Loucy (cell line): ENCODE measurements at regions not wholly inside any gene's neighbourhood (a gene's known extent, or its start where the extent isn't known, plus 50 kb on each side); places are given as distances from the start of the nearest gene placed in this dataset.

Experiments
- H2AFZ ChIP-seq: fragments of 200-600 bp; sonication (generic); 2 replicates; pipeline ENCODE4 v1.6.0; 2016; ENCODE audit warnings: antibody characterized with exemption, mild to moderate bottlenecking, low read length, moderate library complexity
- H3F3A ChIP-seq: fragments of 200-600 bp; 2 replicates; pipeline ENCODE4 v1.6.0; 2016; ENCODE audit warnings: antibody characterized with exemption, low read depth, mild to moderate bottlenecking
- H3K27me3 ChIP-seq: fragments of 200-600 bp; sonication (generic); 2 replicates; pipeline ENCODE4 v1.6.1; 2014; ENCODE audit warnings: low read length, mild to moderate bottlenecking; ENCODE audit not compliant: insufficient read depth, poor library complexity, severe bottlenecking
- H3K36me3 ChIP-seq: fragments of 200-600 bp; sonication (generic); 2 replicates; pipeline ENCODE4 v1.6.1; 2016; ENCODE audit warnings: low read length; ENCODE audit not compliant: insufficient read depth
- H3K4me1 ChIP-seq: fragments of 200-600 bp; sonication (generic); 2 replicates; pipeline ENCODE4 v1.5.1; 2014; ENCODE audit warnings: low read length, mild to moderate bottlenecking; ENCODE audit not compliant: insufficient read depth, poor library complexity, severe bottlenecking
- H3K4me2 ChIP-seq: fragments of 200-600 bp; sonication (generic); 2 replicates; pipeline ENCODE4 v1.6.0; 2014; ENCODE audit warnings: antibody characterized with exemption, low read length, low read depth, mild to moderate bottlenecking; ENCODE audit not compliant: poor library complexity, severe bottlenecking
- H3K4me3 ChIP-seq: fragments of 200-600 bp; sonication (generic); 2 replicates; pipeline ENCODE4 v1.5.1; 2014; ENCODE audit warnings: low read length, mild to moderate bottlenecking, mixed read lengths; ENCODE audit not compliant: poor library complexity, severe bottlenecking
- H3K79me2 ChIP-seq: fragments of 200-600 bp; sonication (generic); 2 replicates; pipeline ENCODE4 v1.6.1; 2014; ENCODE audit warnings: low read length; ENCODE audit not compliant: insufficient read depth
- H3K9ac ChIP-seq: fragments of 200-600 bp; sonication (generic); 2 replicates; pipeline ENCODE4 v1.6.0; 2014; ENCODE audit warnings: mild to moderate bottlenecking, low read depth, low read length, moderate library complexity; ENCODE audit not compliant: poor library complexity, severe bottlenecking
- H3K9me2 ChIP-seq: fragments of 200-600 bp; sonication (generic); replicated peaks from 2 replicates; pipeline ENCODE4 v1.6.1; 2016; ENCODE audit warnings: low read depth, low read length, mixed read lengths
- H3K9me3 ChIP-seq: fragments of 200-600 bp; sonication (generic); 2 replicates; pipeline ENCODE4 v1.6.1; 2014; ENCODE audit warnings: mild to moderate bottlenecking, antibody characterized with exemption, low read length, low read depth; ENCODE audit not compliant: insufficient read depth
- H4K20me1 ChIP-seq: fragments of 200-600 bp; sonication (generic); 2 replicates; pipeline ENCODE4 v1.6.0; 2014; ENCODE audit warnings: antibody characterized with exemption, low read length, mild to moderate bottlenecking; ENCODE audit not compliant: insufficient read depth, poor library complexity, severe bottlenecking
- EZH2phosphoT487 ChIP-seq: fragments of 200-600 bp; IDR thresholded peaks from 2 replicates; pipeline ENCODE4 v1.6.1; 2018; ENCODE audit warnings: antibody characterized with exemption, mild to moderate bottlenecking, moderate library complexity, borderline replicate concordance
- TF ChIP-seq, protein P1 (sequence below): fragments of 200-600 bp; sonication (generic); conservative IDR thresholded peaks from 2 replicates; pipeline ENCODE4 v1.5.1; 2014; ENCODE audit warnings: mild to moderate bottlenecking, antibody characterized with exemption, low read length

DNA sequence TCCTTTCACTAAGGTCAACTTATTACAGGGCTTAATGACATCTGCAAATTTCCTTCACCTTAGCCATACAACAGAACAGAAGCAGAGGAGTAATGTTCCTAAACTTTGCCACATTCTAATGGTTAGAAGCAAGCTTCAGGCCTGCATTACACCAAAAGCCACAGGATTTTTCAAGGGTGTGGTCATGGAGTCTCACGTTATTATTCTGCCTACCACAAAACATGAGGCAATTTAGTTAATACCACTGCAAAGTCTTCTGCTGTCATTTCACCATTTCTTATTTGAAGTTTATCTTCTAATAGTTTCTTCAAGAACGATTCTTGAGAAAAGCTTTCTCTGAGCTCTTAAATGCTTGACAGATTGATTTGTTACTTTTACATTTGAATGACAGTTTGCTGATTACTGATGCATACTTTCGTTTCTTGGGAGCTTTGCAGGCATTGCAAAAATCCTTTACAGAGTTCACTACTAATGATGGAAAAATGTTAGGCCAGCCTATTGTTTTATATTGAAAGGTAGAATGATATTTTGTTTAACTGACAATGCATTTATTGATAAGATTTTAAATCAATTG is 1257.1 kb downstream of the NSUN3 start:
- Histone ChIP-seq H3K9me2 (no peaks in the 10 kb centered on the region), H3K27me3 (no peaks in the 10 kb centered on the region), H3K9me3 (no peaks in the 10 kb centered on the region), H3F3A (no peaks in the 10 kb centered on the region), H3K9ac (no peak overlapping the region), H4K20me1 (no peaks in the 10 kb centered on the region), H3K36me3 (no peaks in the 10 kb centered on the region), H2AFZ (no peak overlapping the region), H3K4me3 (no peak overlapping the region), H3K4me2 (no peak overlapping the region), H3K79me2 (no peaks in the 10 kb centered on the region), H3K4me1 (no peaks in the 10 kb centered on the region)
- no peak for TF ChIP-seq EZH2phosphoT487
- TF ChIP-seq, protein P1, sequence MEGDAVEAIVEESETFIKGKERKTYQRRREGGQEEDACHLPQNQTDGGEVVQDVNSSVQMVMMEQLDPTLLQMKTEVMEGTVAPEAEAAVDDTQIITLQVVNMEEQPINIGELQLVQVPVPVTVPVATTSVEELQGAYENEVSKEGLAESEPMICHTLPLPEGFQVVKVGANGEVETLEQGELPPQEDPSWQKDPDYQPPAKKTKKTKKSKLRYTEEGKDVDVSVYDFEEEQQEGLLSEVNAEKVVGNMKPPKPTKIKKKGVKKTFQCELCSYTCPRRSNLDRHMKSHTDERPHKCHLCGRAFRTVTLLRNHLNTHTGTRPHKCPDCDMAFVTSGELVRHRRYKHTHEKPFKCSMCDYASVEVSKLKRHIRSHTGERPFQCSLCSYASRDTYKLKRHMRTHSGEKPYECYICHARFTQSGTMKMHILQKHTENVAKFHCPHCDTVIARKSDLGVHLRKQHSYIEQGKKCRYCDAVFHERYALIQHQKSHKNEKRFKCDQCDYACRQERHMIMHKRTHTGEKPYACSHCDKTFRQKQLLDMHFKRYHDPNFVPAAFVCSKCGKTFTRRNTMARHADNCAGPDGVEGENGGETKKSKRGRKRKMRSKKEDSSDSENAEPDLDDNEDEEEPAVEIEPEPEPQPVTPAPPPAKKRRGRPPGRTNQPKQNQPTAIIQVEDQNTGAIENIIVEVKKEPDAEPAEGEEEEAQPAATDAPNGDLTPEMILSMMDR, result no peak

DNA sequence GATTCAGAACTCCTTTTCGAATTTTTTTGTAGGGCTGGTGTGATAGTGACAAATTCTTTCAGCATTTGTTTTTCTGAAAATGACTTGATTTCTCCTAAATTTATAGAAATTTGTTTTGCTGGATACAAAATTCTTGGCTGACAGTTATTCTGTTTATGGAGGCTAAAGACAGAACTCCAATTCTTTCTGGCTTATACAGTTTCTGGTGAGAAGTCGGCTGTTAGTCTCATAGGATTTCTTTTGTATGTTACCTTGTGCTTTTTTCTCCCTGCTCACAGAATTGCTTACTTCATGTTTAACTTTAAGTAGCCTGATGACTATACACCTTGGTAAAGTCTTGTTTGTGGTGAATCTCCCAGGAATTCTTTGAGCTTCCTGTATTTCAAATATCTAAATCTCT is 1264.6 kb downstream of the NSUN3 start:
- H3K27me3 ChIP-seq, result no peaks in the 10 kb centered on the region
- H4K20me1 ChIP-seq, result no peaks in the 10 kb centered on the region
- H3K9me2 ChIP-seq, result no peaks in the 10 kb centered on the region
- no peak overlapping the region for H3K9ac ChIP-seq
- H3K36me3 ChIP-seq, result no peaks in the 10 kb centered on the region
- no peak overlapping the region for H3K4me2 ChIP-seq
- no peaks in the 10 kb centered on the region for H3K4me1 ChIP-seq
- no peaks in the 10 kb centered on the region for H3K79me2 ChIP-seq
- no peaks in the 10 kb centered on the region for H3K9me3 ChIP-seq
- TF ChIP-seq, protein P1, result no peak
- TF ChIP-seq EZH2phosphoT487, result no peak
- no peaks in the 10 kb centered on the region for H3F3A ChIP-seq
- no peak overlapping the region for H3K4me3 ChIP-seq
- H2AFZ ChIP-seq, result no peak overlapping the region

DNA sequence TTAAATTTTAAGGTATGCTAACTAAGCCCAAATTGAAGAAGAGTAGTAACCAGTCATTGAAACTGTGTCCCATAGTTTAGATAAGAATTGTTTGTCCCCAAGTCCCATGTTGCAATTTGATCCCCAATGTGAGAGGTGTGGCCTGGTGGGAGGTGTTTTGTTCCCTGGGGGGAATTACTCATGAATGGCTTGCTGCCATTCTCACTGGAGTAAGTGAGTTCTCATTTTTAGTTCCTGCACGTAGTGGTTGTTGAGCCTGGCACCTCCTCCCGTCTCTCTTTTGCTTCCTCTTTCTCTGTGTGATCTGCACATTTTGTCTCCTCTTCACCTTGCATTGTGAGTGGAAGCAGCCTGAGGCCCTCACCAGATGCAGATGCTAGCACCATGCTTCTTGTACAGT is 1271.0 kb downstream of the NSUN3 start:
- H3F3A ChIP-seq, result no peaks in the 10 kb centered on the region
- no peak overlapping the region for H3K9ac ChIP-seq
- H3K27me3 ChIP-seq, result no peaks in the 10 kb centered on the region
- no peaks in the 10 kb centered on the region for H3K36me3 ChIP-seq
- no peak overlapping the region for H3K4me2 ChIP-seq
- no peaks in the 10 kb centered on the region for H3K4me1 ChIP-seq
- H3K9me3 ChIP-seq, result no peaks in the 10 kb centered on the region
- H3K4me3 ChIP-seq, result no peak overlapping the region
- no peak for TF ChIP-seq EZH2phosphoT487
- TF ChIP-seq, protein P1, result no peak
- no peaks in the 10 kb centered on the region for H3K9me2 ChIP-seq
- no peaks in the 10 kb centered on the region for H4K20me1 ChIP-seq
- no peaks in the 10 kb centered on the region for H3K79me2 ChIP-seq
- H2AFZ ChIP-seq, result no peak overlapping the region
